ENCODE measurements at regions not wholly inside any gene's neighbourhood (a gene's known extent, or its start where the extent isn't known, plus 50 kb on each side); places are given as distances from the start of the nearest gene placed in this dataset.
"Not testable (repeated sequence)": the region's sequence is repeated elsewhere in the genome, so short reads cannot be mapped to it uniquely, and the experiment has no call there.

DNA sequence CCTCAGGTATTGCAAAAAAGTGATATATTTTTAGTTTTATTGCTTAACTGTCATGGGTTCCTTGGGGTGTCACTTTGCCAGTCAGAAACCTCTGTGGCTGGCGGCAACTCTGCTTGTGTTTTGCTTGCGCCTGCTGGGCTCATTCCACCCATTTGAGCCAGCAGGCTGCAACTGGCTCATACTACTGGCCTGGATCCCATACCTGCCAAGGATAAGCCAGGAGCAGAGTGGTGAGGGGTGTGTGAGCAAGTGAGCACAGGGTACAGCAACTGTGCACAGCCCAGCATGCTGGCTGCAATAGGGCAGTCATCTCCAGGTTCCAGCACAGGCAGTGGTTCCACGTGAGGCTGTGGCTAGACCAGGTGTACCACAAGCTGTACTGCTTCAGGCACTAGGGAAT lies 687.5 kb downstream of the NYAP2 start:
- Histone ChIP-seq H3K4me2 (ENCODE audit: low read length) (no peak overlapping the region), H3K79me2 (ENCODE audit: insufficient read depth, low read length) (no peaks in the 10 kb centered on the region), H3K27ac (ENCODE audit: low read depth, low read length, poor library complexity, severe bottlenecking) (no peak overlapping the region), H3F3A (ENCODE audit: insufficient read depth, low read length) (no peaks in the 10 kb centered on the region), H3K4me3 (ENCODE audit: low read depth, low read length, poor library complexity, severe bottlenecking) (no peak overlapping the region), H3K4me1 (ENCODE audit: insufficient read depth, low read length, severe bottlenecking) (no peaks in the 10 kb centered on the region), H4K20me1 (ENCODE audit: insufficient read depth, low read length) (no peaks in the 10 kb centered on the region), H3K9ac (ENCODE audit: low read length) (no peak overlapping the region), H3K9me2 (ENCODE audit: low read depth, low read length) (no peaks in the 10 kb centered on the region), H2AFZ (ENCODE audit: low read length) (no peak overlapping the region), H3K36me3 (ENCODE audit: insufficient read depth, low read length) (no peaks in the 10 kb centered on the region), H3K27me3 (ENCODE audit: insufficient read depth, low read length) (no peaks in the 10 kb centered on the region), H3K9me3 (ENCODE audit: low read length) (no peaks in the 10 kb centered on the region)
- TF ChIP-seq EZH2 (IDR thresholded peaks at IDR 0.05; ENCODE audit: borderline replicate concordance, low read length) (no peak), CTCF (IDR thresholded peaks at IDR 0.05; ENCODE audit: low read length) (no peak)

- no peaks in the 10 kb centered on the region for H4K20me1 ChIP-seq (ENCODE audit: insufficient read depth, low read length)
- H3K79me2 ChIP-seq (ENCODE audit: insufficient read depth, low read length): no peaks in the 10 kb centered on the region
- no peak overlapping the region for H3K4me2 ChIP-seq (ENCODE audit: low read length)
- no peaks in the 10 kb centered on the region for H3K27me3 ChIP-seq (ENCODE audit: insufficient read depth, low read length)
- H2AFZ ChIP-seq (ENCODE audit: low read length): no peak overlapping the region
- H3K4me3 ChIP-seq (ENCODE audit: low read depth, low read length, poor library complexity, severe bottlenecking): no peak overlapping the region
- H3K27ac ChIP-seq (ENCODE audit: low read depth, low read length, poor library complexity, severe bottlenecking): no peak overlapping the region
- H3K9me2 ChIP-seq (ENCODE audit: low read depth, low read length): no peaks in the 10 kb centered on the region
- no peak for TF ChIP-seq EZH2 (IDR thresholded peaks at IDR 0.05; ENCODE audit: borderline replicate concordance, low read length)
- no peak for TF ChIP-seq CTCF (IDR thresholded peaks at IDR 0.05; ENCODE audit: low read length)
- H3K36me3 ChIP-seq (ENCODE audit: insufficient read depth, low read length): no peaks in the 10 kb centered on the region
- H3K9me3 ChIP-seq (ENCODE audit: low read length): no peaks in the 10 kb centered on the region
- no peaks in the 10 kb centered on the region for H3F3A ChIP-seq (ENCODE audit: insufficient read depth, low read length)
- H3K4me1 ChIP-seq (ENCODE audit: insufficient read depth, low read length, severe bottlenecking): no peaks in the 10 kb centered on the region
- H3K9ac ChIP-seq (ENCODE audit: low read length): no peak overlapping the region
These were observed 686.7 kb downstream of the NYAP2 start for GRCh38 chr2:226086190-226086589.

- not testable (repeated sequence) for H2AFZ ChIP-seq (ENCODE audit: low read length); H4K20me1 ChIP-seq (ENCODE audit: insufficient read depth, low read length)
These were observed 685.9 kb downstream of the NYAP2 start for GRCh38 chr2:226085425-226085824.

DNA sequence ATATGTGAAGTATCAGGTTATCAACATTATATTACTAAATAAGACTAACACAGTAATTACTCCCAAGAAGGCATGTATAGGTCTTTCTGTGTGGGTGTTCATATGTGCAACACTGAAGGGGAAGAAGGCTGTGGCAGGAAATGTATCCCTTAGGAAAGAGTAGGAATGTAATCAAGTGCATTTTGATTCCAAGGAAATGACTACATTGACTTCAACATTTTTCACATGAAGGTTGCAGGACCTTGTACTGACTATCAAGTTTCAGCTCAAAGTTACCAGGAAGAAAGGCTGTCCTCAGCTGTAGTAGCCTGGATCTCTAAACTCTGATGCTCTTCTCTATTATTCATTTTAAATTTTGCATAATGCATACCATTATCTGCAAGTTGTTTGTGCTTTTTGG lies 680.8 kb downstream of the NYAP2 start:
- Histone ChIP-seq H3K4me1 (ENCODE audit: insufficient read depth, low read length, severe bottlenecking) (no peaks in the 10 kb centered on the region), H3F3A (ENCODE audit: insufficient read depth, low read length) (no peaks in the 10 kb centered on the region), H3K79me2 (ENCODE audit: insufficient read depth, low read length) (no peaks in the 10 kb centered on the region), H3K9ac (ENCODE audit: low read length) (no peak overlapping the region), H3K4me2 (ENCODE audit: low read length) (no peak overlapping the region), H3K27me3 (ENCODE audit: insufficient read depth, low read length) (no peaks in the 10 kb centered on the region), H2AFZ (ENCODE audit: low read length) (no peak overlapping the region), H3K9me2 (ENCODE audit: low read depth, low read length) (no peaks in the 10 kb centered on the region), H3K36me3 (ENCODE audit: insufficient read depth, low read length) (no peaks in the 10 kb centered on the region), H3K27ac (ENCODE audit: low read depth, low read length, poor library complexity, severe bottlenecking) (no peak overlapping the region), H3K9me3 (ENCODE audit: low read length) (no peaks in the 10 kb centered on the region), H4K20me1 (ENCODE audit: insufficient read depth, low read length) (no peaks in the 10 kb centered on the region), H3K4me3 (ENCODE audit: low read depth, low read length, poor library complexity, severe bottlenecking) (no peak overlapping the region)
- no peak for TF ChIP-seq CTCF (IDR thresholded peaks at IDR 0.05; ENCODE audit: low read length)
- TF ChIP-seq EZH2 (IDR thresholded peaks at IDR 0.05; ENCODE audit: borderline replicate concordance, low read length): no peak

More at GRCh38 chr2:226085425-226085824, 685.9 kb downstream of the NYAP2 start:
- not testable (repeated sequence) for H3K79me2 ChIP-seq (ENCODE audit: insufficient read depth, low read length); H3F3A ChIP-seq (ENCODE audit: insufficient read depth, low read length); H3K4me3 ChIP-seq (ENCODE audit: low read depth, low read length, poor library complexity, severe bottlenecking); H3K9me3 ChIP-seq (ENCODE audit: low read length); H3K9ac ChIP-seq (ENCODE audit: low read length); H3K4me2 ChIP-seq (ENCODE audit: low read length); H3K9me2 ChIP-seq (ENCODE audit: low read depth, low read length); H3K4me1 ChIP-seq (ENCODE audit: insufficient read depth, low read length, severe bottlenecking); H3K27ac ChIP-seq (ENCODE audit: low read depth, low read length, poor library complexity, severe bottlenecking); H3K36me3 ChIP-seq (ENCODE audit: insufficient read depth, low read length); H3K27me3 ChIP-seq (ENCODE audit: insufficient read depth, low read length)

Data from OCI-LY1 (cell line).